Forelimb muscle (tissue), 1 donor: ENCODE measurements at regions not wholly inside any gene's neighbourhood (a gene's known extent, or its start where the extent isn't known, plus 50 kb on each side); places are given as distances from the start of the nearest gene placed in this dataset.
"Not testable (repeated sequence)": the region's sequence is repeated elsewhere in the genome, so short reads cannot be mapped to it uniquely, and the experiment has no call there.

ENCODE experiments used
- DNase-seq: peaks from one replicate; pipeline ENCODE4 v3.0.0-alpha.2; 2013; ENCODE audit warnings: low read depth

GRCh38 chr17:68780596-68780995, 174.6 kb downstream of the ABCA8 start:
- DNase-seq = no peak

GRCh38 chr17:68778726-68779125, 176.5 kb downstream of the ABCA8 start:
- DNase-seq = no peak

- no peak for DNase-seq
Observed at GRCh38 chr17:68777856-68778694, 176.9 kb upstream of the FAM20A start.

GRCh38 chr17:68777243-68777855, 176.2 kb upstream of the FAM20A start:
- peak; percentile 94 for DNase-seq

GRCh38 chr17:68776451-68776850, 175.3 kb upstream of the FAM20A start:
- no peak for DNase-seq

- no peak for DNase-seq
Observed at GRCh38 chr17:68775969-68776368, 174.8 kb upstream of the FAM20A start.

GRCh38 chr17:68775318-68775717, 174.2 kb upstream of the FAM20A start:
- DNase-seq = peak; percentile 94

- peak; percentile 72 for DNase-seq
Observed at GRCh38 chr17:68771867-68772515, 170.8 kb upstream of the FAM20A start.

GRCh38 chr17:68768804-68769203, 167.6 kb upstream of the FAM20A start:
- no peak for DNase-seq

GRCh38 chr17:68766640-68767039, 165.5 kb upstream of the FAM20A start:
- no peak for DNase-seq

- no peak for DNase-seq
Observed at GRCh38 chr17:68763562-68763961, 162.4 kb upstream of the FAM20A start.

GRCh38 chr17:68762911-68763310, 161.7 kb upstream of the FAM20A start:
- no peak for DNase-seq

- no peak for DNase-seq
Observed at GRCh38 chr17:68760141-68760475, 158.9 kb upstream of the FAM20A start.

GRCh38 chr17:68759343-68760140, 158.4 kb upstream of the FAM20A start:
- peak; percentile 90 for DNase-seq

GRCh38 chr17:68759002-68759342, 157.8 kb upstream of the FAM20A start:
- DNase-seq = no peak

GRCh38 chr17:68757866-68758757, 156.9 kb upstream of the FAM20A start:
- not testable (repeated sequence) for DNase-seq

- DNase-seq = no peak
Observed at GRCh38 chr17:68753985-68754769, 153.0 kb upstream of the FAM20A start.

GRCh38 chr17:68750208-68750562, 149.0 kb upstream of the FAM20A start:
- no peak for DNase-seq

- no peak for DNase-seq
Observed at GRCh38 chr17:68749349-68750207, 148.4 kb upstream of the FAM20A start.
